D341Med (cell line): ENCODE measurements at regions not wholly inside any gene's neighbourhood (a gene's known extent, or its start where the extent isn't known, plus 50 kb on each side); places are given as distances from the start of the nearest gene placed in this dataset.
"Not testable (repeated sequence)": the region's sequence is repeated elsewhere in the genome, so short reads cannot be mapped to it uniquely, and the experiment has no call there.

Source experiments
- DNase-seq: peaks from one replicate; pipeline ENCODE4 v3.0.0; 2012; ENCODE audit warnings: low spot score

GRCh38 chr5:122600924-122601323 lies 174.0 kb upstream of the SNX2 start:
- DNase-seq = no peak

- no peak for DNase-seq
These were observed 172.2 kb upstream of the SNX2 start for GRCh38 chr5:122602700-122603099.

- no peak for DNase-seq
These were observed 169.6 kb upstream of the SNX2 start for GRCh38 chr5:122605236-122605635.

GRCh38 chr5:122607818-122608217 lies 167.1 kb upstream of the SNX2 start:
- DNase-seq = no peak

GRCh38 chr5:122608222-122608621 lies 166.7 kb upstream of the SNX2 start:
- no peak for DNase-seq

GRCh38 chr5:122611406-122611805 lies 163.5 kb upstream of the SNX2 start:
- no peak for DNase-seq

- no peak for DNase-seq
These were observed 162.0 kb upstream of the SNX2 start for GRCh38 chr5:122612901-122613300.

- no peak for DNase-seq
These were observed 159.7 kb upstream of the SNX2 start for GRCh38 chr5:122615146-122615545.

- no peak for DNase-seq
These were observed 159.0 kb upstream of the SNX2 start for GRCh38 chr5:122615832-122616231.

GRCh38 chr5:122618046-122618445 lies 156.8 kb upstream of the SNX2 start:
- DNase-seq = not testable (repeated sequence)

GRCh38 chr5:122620768-122621167 lies 154.1 kb upstream of the SNX2 start:
- DNase-seq = not testable (repeated sequence)

GRCh38 chr5:122628714-122629113 lies 146.2 kb upstream of the SNX2 start:
- DNase-seq = not testable (repeated sequence)

- DNase-seq = no peak
These were observed 145.7 kb upstream of the SNX2 start for GRCh38 chr5:122629121-122629677.

- DNase-seq = no peak
These were observed 136.3 kb upstream of the SNX2 start for GRCh38 chr5:122638581-122638980.

GRCh38 chr5:122639033-122639432 lies 135.8 kb upstream of the SNX2 start:
- DNase-seq = no peak

- no peak for DNase-seq
These were observed 135.0 kb upstream of the SNX2 start for GRCh38 chr5:122639864-122640263.

GRCh38 chr5:122649080-122649479 lies 125.8 kb upstream of the SNX2 start:
- no peak for DNase-seq

- DNase-seq = no peak
These were observed 121.5 kb upstream of the SNX2 start for GRCh38 chr5:122653087-122654017.

- DNase-seq = no peak
These were observed 118.7 kb upstream of the SNX2 start for GRCh38 chr5:122656160-122656559.

- no peak for DNase-seq
These were observed 118.3 kb upstream of the SNX2 start for GRCh38 chr5:122656577-122656976.

GRCh38 chr5:122661496-122662180 lies 113.2 kb upstream of the SNX2 start:
- no peak for DNase-seq

GRCh38 chr5:122665051-122665450 lies 109.8 kb upstream of the SNX2 start:
- DNase-seq = no peak

- no peak for DNase-seq
These were observed 106.3 kb upstream of the SNX2 start for GRCh38 chr5:122668552-122668951.
